ENCODE measurements at regions not wholly inside any gene's neighbourhood (a gene's known extent, or its start where the extent isn't known, plus 50 kb on each side); places are given as distances from the start of the nearest gene placed in this dataset.
"Not testable (repeated sequence)": the region's sequence is repeated elsewhere in the genome, so short reads cannot be mapped to it uniquely, and the experiment has no call there.

GRCh38 chrX:109782994-109783700, 50.1 kb upstream of the ACSL4 start:
- DNase-seq (ENCODE audit: low spot score), result peak; percentile 19

- no peak for DNase-seq (ENCODE audit: low spot score)
Observed at GRCh38 chrX:109783701-109784079, 50.6 kb upstream of the ACSL4 start.

GRCh38 chrX:109785053-109785452, 52.0 kb upstream of the ACSL4 start:
- no peak for DNase-seq (ENCODE audit: low spot score)

- DNase-seq (ENCODE audit: low spot score), result not testable (repeated sequence)
Observed at GRCh38 chrX:109790511-109790910, 57.5 kb upstream of the ACSL4 start.

- DNase-seq (ENCODE audit: low spot score), result no peak
Observed at GRCh38 chrX:109793191-109793590, 60.1 kb upstream of the ACSL4 start.

GRCh38 chrX:109795682-109796081, 62.6 kb upstream of the ACSL4 start:
- no peak for DNase-seq (ENCODE audit: low spot score)

- no peak for DNase-seq (ENCODE audit: low spot score)
Observed at GRCh38 chrX:109797311-109797975, 64.4 kb upstream of the ACSL4 start.

GRCh38 chrX:109812236-109812635, 79.2 kb upstream of the ACSL4 start:
- no peak for DNase-seq (ENCODE audit: low spot score)

- no peak for DNase-seq (ENCODE audit: low spot score)
Observed at GRCh38 chrX:109813236-109813635, 80.2 kb upstream of the ACSL4 start.

- no peak for DNase-seq (ENCODE audit: low spot score)
Observed at GRCh38 chrX:109818976-109819375, 85.9 kb upstream of the ACSL4 start.

- DNase-seq (ENCODE audit: low spot score), result no peak
Observed at GRCh38 chrX:109822861-109823260, 89.8 kb upstream of the ACSL4 start.

GRCh38 chrX:109826954-109827708, 94.1 kb upstream of the ACSL4 start:
- DNase-seq (ENCODE audit: low spot score), result no peak

- DNase-seq (ENCODE audit: low spot score), result no peak
Observed at GRCh38 chrX:109827772-109828171, 94.7 kb upstream of the ACSL4 start.

- no peak for DNase-seq (ENCODE audit: low spot score)
Observed at GRCh38 chrX:109830157-109830703, 97.2 kb upstream of the ACSL4 start.

- no peak for DNase-seq (ENCODE audit: low spot score)
Observed at GRCh38 chrX:109830704-109831206, 97.7 kb upstream of the ACSL4 start.

GRCh38 chrX:109831326-109831985, 98.4 kb upstream of the ACSL4 start:
- DNase-seq (ENCODE audit: low spot score), result no peak

GRCh38 chrX:109839694-109840567, 106.9 kb upstream of the ACSL4 start:
- no peak for DNase-seq (ENCODE audit: low spot score)

- no peak for DNase-seq (ENCODE audit: low spot score)
Observed at GRCh38 chrX:109840585-109840984, 107.5 kb upstream of the ACSL4 start.

- no peak for DNase-seq (ENCODE audit: low spot score)
Observed at GRCh38 chrX:109841257-109841656, 108.2 kb upstream of the ACSL4 start.

- no peak for DNase-seq (ENCODE audit: low spot score)
Observed at GRCh38 chrX:109841869-109842579, 109.0 kb upstream of the ACSL4 start.
